Prostate gland (tissue), 2 donors: ENCODE measurements at regions not wholly inside any gene's neighbourhood (a gene's known extent, or its start where the extent isn't known, plus 50 kb on each side); places are given as distances from the start of the nearest gene placed in this dataset.
"Not testable (repeated sequence)": the region's sequence is repeated elsewhere in the genome, so short reads cannot be mapped to it uniquely, and the experiment has no call there.

Experiments
- CTCF ChIP-seq, 4 experiments: fragments of 200-600 bp in 2 of 4; fragments of 450-650 bp in 2 of 4; sonication (generic) in 2 of 4; IDR thresholded peaks; 1 replicate in 3 of 4; 2 replicates in 1 of 4; pipeline ENCODE4 v1.5.1; 2016 to 2019; ENCODE audit warnings: antibody characterized with exemption in 4 of 4, mild to moderate bottlenecking in 2 of 4, moderate library complexity in 2 of 4
- POLR2A ChIP-seq: fragments of 450-650 bp; IDR thresholded peaks from one replicate; pipeline ENCODE4 v1.6.1; 2016; ENCODE audit warnings: antibody characterized with exemption, mild to moderate bottlenecking

- not testable (repeated sequence) for TF ChIP-seq CTCF (IDR thresholded peaks at IDR 0.05); POLR2A
Observed at GRCh38 chr4:79158705-79159104, 167.2 kb downstream of the NAA11 start.
